PC-3 (cell line): ENCODE measurements at regions not wholly inside any gene's neighbourhood (a gene's known extent, or its start where the extent isn't known, plus 50 kb on each side); places are given as distances from the start of the nearest gene placed in this dataset.

Source experiments
- CTCF ChIP-seq: fragments of 300-600 bp; sonication (generic); conservative IDR thresholded peaks from 2 replicates; pipeline ENCODE4 v1.5.1; 2017; ENCODE audit warnings: antibody characterized with exemption, low read depth, mild to moderate bottlenecking, low read length
- EZH2 ChIP-seq: fragments of 300-600 bp; sonication (generic); IDR thresholded peaks from one replicate; pipeline ENCODE4 v1.6.1; 2017; ENCODE audit warnings: antibody characterized with exemption, mild to moderate bottlenecking, low read length; ENCODE audit not compliant: unreplicated experiment
- EZH2phosphoT487 ChIP-seq: fragments of 300-600 bp; sonication (generic); IDR thresholded peaks from 2 replicates; pipeline ENCODE4 v1.6.1; 2018; ENCODE audit warnings: mild to moderate bottlenecking, antibody characterized with exemption, low read length, borderline replicate concordance

GRCh38 chr2:196266855-196267254 lies 95.5 kb upstream of the STK17B start:
- TF ChIP-seq CTCF (no peak), EZH2 (no peak), EZH2phosphoT487 (no peak)
